ENCODE measurements at regions not wholly inside any gene's neighbourhood (a gene's known extent, or its start where the extent isn't known, plus 50 kb on each side); places are given as distances from the start of the nearest gene placed in this dataset.

- DNase-seq = no peak
- no peaks in the 10 kb centered on the region for H3K9me3 ChIP-seq (replicated peaks)
- H3K27me3 ChIP-seq = no peaks in the 10 kb centered on the region
- no peaks in the 10 kb centered on the region for H3K4me1 ChIP-seq
- H3K4me3 ChIP-seq = no peak overlapping the region
- no peak overlapping the region for H3K27ac ChIP-seq
- H3K36me3 ChIP-seq = no peaks in the 10 kb centered on the region
Measured at GRCh38 chr17:54839447-54839846, 61.2 kb upstream of the TOM1L1 start.

GRCh38 chr17:54840885-54841591 is 59.6 kb upstream of the TOM1L1 start:
- no peak overlapping the region for H3K4me3 ChIP-seq
- no peak overlapping the region for H3K27ac ChIP-seq
- H3K27me3 ChIP-seq = no peaks in the 10 kb centered on the region
- H3K36me3 ChIP-seq = no peaks in the 10 kb centered on the region
- no peaks in the 10 kb centered on the region for H3K9me3 ChIP-seq (replicated peaks)
- H3K4me1 ChIP-seq = no peaks in the 10 kb centered on the region
- DNase-seq = no peak

- DNase-seq = no peak
- no peak overlapping the region for H3K27ac ChIP-seq
- H3K4me1 ChIP-seq = no peaks in the 10 kb centered on the region
- H3K27me3 ChIP-seq = no peaks in the 10 kb centered on the region
- no peaks in the 10 kb centered on the region for H3K36me3 ChIP-seq
- no peak overlapping the region for H3K4me3 ChIP-seq
- no peaks in the 10 kb centered on the region for H3K9me3 ChIP-seq (replicated peaks)
Measured at GRCh38 chr17:54841656-54842055, 59.0 kb upstream of the TOM1L1 start.

- no peak overlapping the region for H3K27ac ChIP-seq
- DNase-seq = no peak
- H3K27me3 ChIP-seq = no peaks in the 10 kb centered on the region
- no peak overlapping the region for H3K4me3 ChIP-seq
- H3K9me3 ChIP-seq (replicated peaks) = no peaks in the 10 kb centered on the region
- H3K36me3 ChIP-seq = no peaks in the 10 kb centered on the region
- no peaks in the 10 kb centered on the region for H3K4me1 ChIP-seq
Measured at GRCh38 chr17:54844233-54844632, 56.4 kb upstream of the TOM1L1 start.

GRCh38 chr17:54848368-54848987 is 52.2 kb upstream of the TOM1L1 start:
- Histone ChIP-seq H3K4me1 (no peaks in the 10 kb centered on the region), H3K4me3 (no peak overlapping the region)

GRCh38 chr17:54849660-54850059 is 51.0 kb upstream of the TOM1L1 start:
- no peak for DNase-seq
- no peaks in the 10 kb centered on the region for H3K27me3 ChIP-seq
- no peaks in the 10 kb centered on the region for H3K4me1 ChIP-seq
- no peaks in the 10 kb centered on the region for H3K36me3 ChIP-seq
- no peak overlapping the region for H3K4me3 ChIP-seq
- H3K27ac ChIP-seq = no peak overlapping the region
- H3K9me3 ChIP-seq (replicated peaks) = no peaks in the 10 kb centered on the region

More at GRCh38 chr17:54848368-54848987, 52.2 kb upstream of the TOM1L1 start:
- H3K9me3 ChIP-seq (replicated peaks) = no peaks in the 10 kb centered on the region
- H3K36me3 ChIP-seq = no peaks in the 10 kb centered on the region
- DNase-seq = no peak
- H3K27me3 ChIP-seq = no peaks in the 10 kb centered on the region
- no peak overlapping the region for H3K27ac ChIP-seq
